ENCODE measurements at regions not wholly inside any gene's neighbourhood (a gene's known extent, or its start where the extent isn't known, plus 50 kb on each side); places are given as distances from the start of the nearest gene placed in this dataset.

DNA sequence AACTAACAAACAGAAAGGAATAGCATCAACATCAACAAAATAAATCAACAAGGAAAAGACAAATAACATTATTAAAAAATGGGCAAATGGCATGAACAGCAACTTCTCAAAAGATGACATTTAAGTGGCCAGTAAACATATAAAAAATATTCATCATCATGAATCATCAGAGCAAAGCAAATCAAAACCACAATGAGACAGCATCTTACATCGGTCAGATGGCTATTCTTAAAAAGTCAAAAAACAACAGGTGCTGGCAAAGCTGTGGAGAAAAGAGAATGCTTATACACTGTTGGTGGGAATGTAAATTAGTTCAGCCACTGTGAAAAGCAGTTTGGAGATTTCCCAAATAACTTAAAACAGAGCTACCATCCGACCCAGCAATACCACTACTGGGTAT lies 327.1 kb downstream of the CMPK2 start:
- H3K4me3 ChIP-seq: no peak overlapping the region
- 48 to 66% methylated on average over 2 of the region's 2 CpGs for WGBS, 2 donors

DNA sequence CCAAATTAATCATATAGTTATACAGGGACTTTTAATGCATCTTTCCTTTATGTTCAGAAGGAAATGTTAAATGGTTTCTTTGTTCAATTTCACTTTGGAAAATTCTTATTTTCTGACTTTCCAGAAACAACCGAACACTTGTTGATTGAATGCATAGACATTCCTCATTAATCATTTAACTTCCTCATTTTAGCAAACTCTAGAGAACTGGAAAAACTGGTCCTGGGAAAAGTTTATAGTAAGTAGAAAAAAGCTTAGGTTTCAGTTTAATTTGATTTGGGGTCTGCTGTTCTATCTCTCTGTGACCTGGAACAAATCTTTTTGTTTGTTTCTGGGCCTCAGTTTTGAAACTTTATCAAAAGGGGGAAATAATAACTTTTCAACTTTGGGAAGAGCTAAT lies 320.4 kb downstream of the CMPK2 start:
- DNase-seq: no peak
- no peak overlapping the region for H3K27ac ChIP-seq
- H3K4me3 ChIP-seq: no peak overlapping the region
- H3K4me1 ChIP-seq: no peaks in the 10 kb centered on the region
- no peaks in the 10 kb centered on the region for H3K9me3 ChIP-seq
- no peaks in the 10 kb centered on the region for H3K27me3 ChIP-seq
- H3K36me3 ChIP-seq: no peaks in the 10 kb centered on the region
- WGBS, 2 donors: 24 to 37% methylated on average over 1 of the region's 1 CpG
- TF ChIP-seq, protein P1, sequence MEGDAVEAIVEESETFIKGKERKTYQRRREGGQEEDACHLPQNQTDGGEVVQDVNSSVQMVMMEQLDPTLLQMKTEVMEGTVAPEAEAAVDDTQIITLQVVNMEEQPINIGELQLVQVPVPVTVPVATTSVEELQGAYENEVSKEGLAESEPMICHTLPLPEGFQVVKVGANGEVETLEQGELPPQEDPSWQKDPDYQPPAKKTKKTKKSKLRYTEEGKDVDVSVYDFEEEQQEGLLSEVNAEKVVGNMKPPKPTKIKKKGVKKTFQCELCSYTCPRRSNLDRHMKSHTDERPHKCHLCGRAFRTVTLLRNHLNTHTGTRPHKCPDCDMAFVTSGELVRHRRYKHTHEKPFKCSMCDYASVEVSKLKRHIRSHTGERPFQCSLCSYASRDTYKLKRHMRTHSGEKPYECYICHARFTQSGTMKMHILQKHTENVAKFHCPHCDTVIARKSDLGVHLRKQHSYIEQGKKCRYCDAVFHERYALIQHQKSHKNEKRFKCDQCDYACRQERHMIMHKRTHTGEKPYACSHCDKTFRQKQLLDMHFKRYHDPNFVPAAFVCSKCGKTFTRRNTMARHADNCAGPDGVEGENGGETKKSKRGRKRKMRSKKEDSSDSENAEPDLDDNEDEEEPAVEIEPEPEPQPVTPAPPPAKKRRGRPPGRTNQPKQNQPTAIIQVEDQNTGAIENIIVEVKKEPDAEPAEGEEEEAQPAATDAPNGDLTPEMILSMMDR (IDR thresholded peaks at IDR 0.05): no peak
- no peak for TF ChIP-seq POLR2A (IDR thresholded peaks at IDR 0.05)
- intact Hi-C loops (cut with DNase I): no loop called here

More for the DNA sequence above, 327.1 kb downstream of the CMPK2 start:
- Histone ChIP-seq H3K27ac (no peak overlapping the region), H3K9me3 (no peaks in the 10 kb centered on the region), H3K27me3 (no peaks in the 10 kb centered on the region), H3K4me1 (no peaks in the 10 kb centered on the region), H3K36me3 (no peaks in the 10 kb centered on the region)
- intact Hi-C loops (cut with DNase I): no loop called here
- TF ChIP-seq, protein P1 (IDR thresholded peaks at IDR 0.05): no peak
- no peak for TF ChIP-seq POLR2A (IDR thresholded peaks at IDR 0.05)
- no peak for DNase-seq

DNA sequence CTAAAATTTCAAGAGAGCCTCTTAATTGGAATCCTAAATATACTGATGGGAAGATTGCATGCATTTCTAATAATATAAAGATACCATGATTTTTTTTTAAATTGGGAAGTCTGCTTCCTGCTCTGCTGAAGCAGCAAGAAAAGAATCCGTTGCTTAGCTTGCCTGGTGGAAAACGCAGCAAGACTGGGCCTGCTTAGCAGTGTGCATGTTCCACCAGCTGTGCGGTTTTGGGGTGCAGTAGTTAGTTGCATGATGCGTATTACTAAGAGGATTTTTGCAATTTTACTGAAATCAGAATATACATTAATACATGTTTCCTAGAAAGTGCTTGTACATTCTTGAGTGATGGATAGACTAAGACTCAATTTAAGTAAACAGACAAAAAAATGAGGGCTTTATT lies 319.9 kb downstream of the CMPK2 start:
- no peaks in the 10 kb centered on the region for H3K36me3 ChIP-seq
- WGBS, 2 donors: 45 to 66% methylated on average over 4 of the region's 4 CpGs
- no peak overlapping the region for H3K27ac ChIP-seq
- intact Hi-C loops (cut with DNase I): no loop called here
- H3K4me1 ChIP-seq: no peaks in the 10 kb centered on the region
- H3K9me3 ChIP-seq: no peaks in the 10 kb centered on the region
- H3K27me3 ChIP-seq: no peaks in the 10 kb centered on the region
- no peak for DNase-seq
- TF ChIP-seq, protein P1 (IDR thresholded peaks at IDR 0.05): no peak
- no peak for TF ChIP-seq POLR2A (IDR thresholded peaks at IDR 0.05)
- H3K4me3 ChIP-seq: no peak overlapping the region

DNA sequence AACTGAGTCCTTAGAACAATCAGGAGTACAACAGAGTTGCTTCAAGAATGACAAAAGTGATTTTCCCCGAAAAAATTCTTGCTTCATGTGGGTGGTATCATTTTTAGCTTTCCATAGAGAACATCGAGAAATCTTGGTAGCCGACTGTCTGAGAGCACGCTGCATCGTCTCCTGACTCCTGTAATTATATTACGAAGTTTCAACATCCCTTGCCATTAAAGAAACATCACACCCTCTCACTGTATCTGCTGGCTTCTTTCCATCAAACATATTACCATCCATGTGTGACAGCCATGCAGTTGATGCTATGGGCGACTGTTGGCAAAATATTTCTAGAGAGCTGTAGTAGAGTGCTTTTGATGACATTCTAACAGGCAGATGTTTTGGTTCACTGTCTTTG lies 311.2 kb downstream of the CMPK2 start:
- DNase-seq: no peak
- no peak overlapping the region for H3K4me3 ChIP-seq
- H3K27ac ChIP-seq: no peak overlapping the region
- H3K27me3 ChIP-seq: no peaks in the 10 kb centered on the region
- H3K4me1 ChIP-seq: no peaks in the 10 kb centered on the region
- TF ChIP-seq, protein P1 (IDR thresholded peaks at IDR 0.05): no peak
- no peak for TF ChIP-seq POLR2A (IDR thresholded peaks at IDR 0.05)
- H3K36me3 ChIP-seq: no peaks in the 10 kb centered on the region
- intact Hi-C loops (cut with DNase I): no loop called here
- WGBS, 2 donors: 65 to 74% methylated on average over 7 of the region's 7 CpGs
- no peaks in the 10 kb centered on the region for H3K9me3 ChIP-seq

- H3K36me3 ChIP-seq: no peaks in the 10 kb centered on the region
- no peak overlapping the region for H3K4me3 ChIP-seq
- no peaks in the 10 kb centered on the region for H3K27me3 ChIP-seq
- WGBS, 2 donors: 43 to 44% methylated on average over 3 of the region's 3 CpGs
- intact Hi-C loops (cut with DNase I): no loop called here
- H3K4me1 ChIP-seq: no peaks in the 10 kb centered on the region
- no peak for TF ChIP-seq POLR2A (IDR thresholded peaks at IDR 0.05)
- TF ChIP-seq, protein P1 (IDR thresholded peaks at IDR 0.05): no peak
- H3K9me3 ChIP-seq: no peaks in the 10 kb centered on the region
- DNase-seq: no peak
- no peak overlapping the region for H3K27ac ChIP-seq
Measured at GRCh38 chr2:6556755-6557154, 309.0 kb downstream of the CMPK2 start.

Measured in esophagus squamous epithelium (tissue), 5 donors.